ENCODE measurements at regions not wholly inside any gene's neighbourhood (a gene's known extent, or its start where the extent isn't known, plus 50 kb on each side); places are given as distances from the start of the nearest gene placed in this dataset.

DNA sequence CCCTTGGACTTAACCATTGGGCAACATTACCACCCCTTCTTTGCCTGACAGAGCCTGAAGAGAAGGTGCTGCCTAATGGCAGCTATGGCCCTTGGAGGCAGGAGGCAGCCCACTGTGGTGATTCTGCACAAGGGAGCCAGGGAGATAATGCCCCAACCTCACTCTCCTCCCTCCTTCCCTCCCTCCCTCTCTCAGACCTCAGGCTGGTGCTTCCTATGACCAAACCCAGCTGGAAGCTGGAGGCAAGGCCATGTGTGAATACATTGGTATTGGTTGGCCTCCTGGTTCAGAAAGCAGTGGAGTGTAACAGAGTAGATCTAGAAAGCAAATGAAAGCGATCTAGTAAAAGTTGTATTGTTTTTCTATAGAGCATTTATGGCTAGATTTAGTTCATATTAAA, 233.1 kb downstream of the CSNK2A3 start:
- TF ChIP-seq GATA2 (IDR thresholded peaks at IDR 0.05; ENCODE audit: low read depth, low read length) (no peak), GATA3 (IDR thresholded peaks at IDR 0.05; ENCODE audit: low read depth, low read length) (no peak)

Measured in SH-SY5Y (cell line).